ENCODE measurements at regions not wholly inside any gene's neighbourhood (a gene's known extent, or its start where the extent isn't known, plus 50 kb on each side); places are given as distances from the start of the nearest gene placed in this dataset.

DNA sequence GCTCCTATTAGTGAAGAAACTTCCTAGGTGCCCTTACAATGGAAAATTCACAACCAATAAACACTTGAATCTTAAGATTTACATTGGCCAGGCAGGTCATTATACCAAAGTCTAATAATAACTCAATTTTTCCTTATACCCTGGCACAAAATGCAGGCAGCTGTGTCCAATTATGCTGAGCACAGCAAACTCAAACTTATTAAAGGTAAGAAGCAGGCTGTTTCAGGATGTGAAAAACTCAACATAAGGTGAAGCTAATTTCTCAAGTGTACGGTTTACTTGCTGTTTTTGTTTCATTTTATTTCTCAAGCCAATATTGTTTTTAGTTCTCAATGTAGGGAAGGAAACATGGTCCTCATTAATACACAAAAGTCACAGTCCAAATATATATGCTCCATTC is 405.1 kb downstream of the KCTD16 start:
- no peak for DNase-seq (ENCODE audit: low spot score)
- no peak for TF ChIP-seq CTCF (IDR thresholded peaks at IDR 0.05; ENCODE audit: borderline replicate concordance, control extremely low read depth, extremely low read depth, insufficient read depth, missing control alignments)

GRCh38 chr5:144567421-144567780 is 396.7 kb downstream of the KCTD16 start:
- no peak for TF ChIP-seq CTCF (IDR thresholded peaks at IDR 0.05; ENCODE audit: borderline replicate concordance, control extremely low read depth, extremely low read depth, insufficient read depth, missing control alignments)
- DNase-seq (ENCODE audit: low spot score), result no peak
- in situ Hi-C loops (cut with MboI; ENCODE audit: low sequenced_read_pairs, unreplicated experiment), result no loop called here

More for the DNA sequence above, 405.1 kb downstream of the KCTD16 start:
- in situ Hi-C loops (cut with MboI; ENCODE audit: low sequenced_read_pairs, unreplicated experiment), result no loop called here

DNA sequence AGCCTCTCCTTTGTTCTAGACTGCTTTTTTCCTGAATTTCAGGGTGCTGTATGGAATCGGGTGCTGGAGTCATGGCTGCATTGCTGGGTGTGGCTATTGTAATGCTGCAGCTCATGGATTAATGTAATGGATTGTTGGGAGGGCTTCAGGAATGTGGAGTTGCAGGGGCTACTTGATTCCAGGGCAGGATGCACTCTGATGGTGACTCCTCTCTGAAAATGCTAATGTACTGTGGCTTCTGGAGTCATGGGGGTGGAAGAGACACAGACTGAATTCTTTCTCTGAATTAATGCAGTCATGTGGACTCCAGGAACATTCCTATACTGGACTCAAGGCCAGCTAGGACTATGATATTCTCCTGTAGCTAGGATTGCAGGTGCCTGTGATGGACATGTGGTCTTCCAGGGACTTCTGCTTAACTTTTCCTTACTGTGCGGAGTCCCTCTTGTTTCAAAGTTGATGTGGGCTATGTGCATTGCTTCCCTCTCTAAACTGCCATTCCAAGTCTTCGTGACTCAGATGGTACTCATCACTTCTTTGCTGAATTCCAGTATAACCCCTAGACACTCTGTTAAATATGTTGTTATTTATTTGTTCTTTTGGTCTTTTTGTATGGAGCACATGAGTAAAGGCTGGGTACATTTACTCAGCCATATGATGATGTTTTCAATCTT is 396.2 kb downstream of the KCTD16 start:
- in situ Hi-C loops (cut with MboI; ENCODE audit: low sequenced_read_pairs, unreplicated experiment), result no loop called here
- no peak for TF ChIP-seq CTCF (IDR thresholded peaks at IDR 0.05; ENCODE audit: borderline replicate concordance, control extremely low read depth, extremely low read depth, insufficient read depth, missing control alignments)
- DNase-seq (ENCODE audit: low spot score), result no peak

DNA sequence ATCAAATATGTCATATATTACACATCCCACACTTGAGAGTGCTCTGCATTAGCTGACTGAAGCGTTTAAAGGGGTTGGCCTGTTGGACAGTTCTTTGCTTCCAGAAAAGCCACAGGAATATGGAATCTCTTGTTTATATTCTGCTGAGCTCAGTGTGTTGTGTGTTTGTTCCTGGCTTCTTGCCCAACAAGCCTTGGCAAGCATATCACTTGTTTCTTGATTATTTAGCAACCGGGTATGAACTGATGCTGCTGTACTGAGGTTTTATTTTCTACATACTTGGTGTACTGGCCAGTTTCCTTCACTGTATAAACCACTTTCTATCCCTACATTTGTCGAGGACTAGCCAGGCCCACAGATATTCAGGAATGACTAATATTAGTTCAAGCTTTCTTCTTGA is 378.9 kb downstream of the KCTD16 start:
- no peak for TF ChIP-seq CTCF (IDR thresholded peaks at IDR 0.05; ENCODE audit: borderline replicate concordance, control extremely low read depth, extremely low read depth, insufficient read depth, missing control alignments)
- in situ Hi-C loops (cut with MboI; ENCODE audit: low sequenced_read_pairs, unreplicated experiment), result no loop called here
- DNase-seq (ENCODE audit: low spot score), result no peak

GRCh38 chr5:144548936-144549335 is 378.3 kb downstream of the KCTD16 start:
- DNase-seq (ENCODE audit: low spot score), result no peak
- in situ Hi-C loops (cut with MboI; ENCODE audit: low sequenced_read_pairs, unreplicated experiment), result no loop called here
- no peak for TF ChIP-seq CTCF (IDR thresholded peaks at IDR 0.05; ENCODE audit: borderline replicate concordance, control extremely low read depth, extremely low read depth, insufficient read depth, missing control alignments)

- in situ Hi-C loops (cut with MboI; ENCODE audit: low sequenced_read_pairs, unreplicated experiment), result no loop called here
- TF ChIP-seq CTCF (IDR thresholded peaks at IDR 0.05; ENCODE audit: borderline replicate concordance, control extremely low read depth, extremely low read depth, insufficient read depth, missing control alignments), result no peak
- DNase-seq (ENCODE audit: low spot score), result no peak
Observed at GRCh38 chr5:144547098-144547499, 376.4 kb downstream of the KCTD16 start.

Measured in GM13976 (cell line).